AG10803 (cell line): ENCODE measurements at regions not wholly inside any gene's neighbourhood (a gene's known extent, or its start where the extent isn't known, plus 50 kb on each side); places are given as distances from the start of the nearest gene placed in this dataset.

Experiments
- DNase-seq: peaks from one replicate; pipeline ENCODE4 v3.0.0; 2010; ENCODE audit warnings: low read depth
- H3K4me3 ChIP-seq: 2 replicates; pipeline ENCODE4 v1.5.1; 2011; ENCODE audit warnings: mild to moderate bottlenecking, low read length, control low read depth
- TF ChIP-seq, protein P1 (sequence below): conservative IDR thresholded peaks from 2 replicates; pipeline ENCODE4 v1.5.1; 2011; ENCODE audit warnings: mild to moderate bottlenecking, low read length, control low read depth, inconsistent platforms

DNA sequence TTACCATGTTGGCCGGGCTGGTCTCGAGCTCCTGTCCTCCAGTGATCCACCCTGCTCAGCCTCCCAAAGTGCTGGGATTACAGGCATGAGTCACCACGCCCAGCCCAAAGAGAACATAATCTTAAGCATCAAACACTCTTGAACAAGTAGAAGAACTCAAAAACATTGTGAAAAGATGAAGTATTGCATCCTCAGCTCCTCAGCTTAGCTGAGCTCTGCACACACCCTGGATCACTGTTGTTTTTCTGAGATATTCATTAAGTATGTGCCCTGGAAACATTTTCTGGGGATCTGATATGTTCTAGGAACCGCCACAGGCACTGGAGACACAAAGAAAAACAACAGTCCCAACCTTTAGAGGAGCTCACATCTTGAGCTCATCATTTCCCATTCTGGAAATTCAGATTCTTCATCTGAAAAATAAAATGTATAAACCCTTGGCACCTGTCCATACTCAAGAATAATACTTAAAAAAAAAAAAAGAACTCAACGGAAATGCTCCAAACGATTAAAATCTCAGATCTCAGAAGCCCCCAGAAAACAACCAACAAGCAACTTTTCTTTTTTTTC, 62.2 kb upstream of the ZNF462 start:
- DNase-seq = peak; percentile 8
- TF ChIP-seq, protein P1, sequence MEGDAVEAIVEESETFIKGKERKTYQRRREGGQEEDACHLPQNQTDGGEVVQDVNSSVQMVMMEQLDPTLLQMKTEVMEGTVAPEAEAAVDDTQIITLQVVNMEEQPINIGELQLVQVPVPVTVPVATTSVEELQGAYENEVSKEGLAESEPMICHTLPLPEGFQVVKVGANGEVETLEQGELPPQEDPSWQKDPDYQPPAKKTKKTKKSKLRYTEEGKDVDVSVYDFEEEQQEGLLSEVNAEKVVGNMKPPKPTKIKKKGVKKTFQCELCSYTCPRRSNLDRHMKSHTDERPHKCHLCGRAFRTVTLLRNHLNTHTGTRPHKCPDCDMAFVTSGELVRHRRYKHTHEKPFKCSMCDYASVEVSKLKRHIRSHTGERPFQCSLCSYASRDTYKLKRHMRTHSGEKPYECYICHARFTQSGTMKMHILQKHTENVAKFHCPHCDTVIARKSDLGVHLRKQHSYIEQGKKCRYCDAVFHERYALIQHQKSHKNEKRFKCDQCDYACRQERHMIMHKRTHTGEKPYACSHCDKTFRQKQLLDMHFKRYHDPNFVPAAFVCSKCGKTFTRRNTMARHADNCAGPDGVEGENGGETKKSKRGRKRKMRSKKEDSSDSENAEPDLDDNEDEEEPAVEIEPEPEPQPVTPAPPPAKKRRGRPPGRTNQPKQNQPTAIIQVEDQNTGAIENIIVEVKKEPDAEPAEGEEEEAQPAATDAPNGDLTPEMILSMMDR = no peak
- H3K4me3 ChIP-seq = no peak overlapping the region

DNA sequence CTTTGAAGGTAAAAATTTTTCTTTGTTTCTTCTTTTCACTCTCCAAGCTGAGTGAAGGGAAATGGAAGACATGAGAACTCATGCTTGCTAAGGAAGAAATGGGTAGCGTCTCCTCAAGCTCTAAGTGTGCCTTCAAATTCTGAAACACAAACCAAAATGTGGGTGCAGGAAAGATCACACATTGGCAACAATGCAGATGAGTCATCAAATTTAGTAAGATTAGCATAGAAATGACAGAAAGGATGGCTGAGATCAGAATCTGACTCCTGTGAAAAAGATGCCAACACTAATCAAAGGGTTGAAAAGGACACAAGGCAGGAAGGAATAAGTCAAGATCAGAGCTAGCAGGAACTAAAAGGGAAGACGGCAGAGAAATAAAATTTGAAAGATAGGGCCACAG, 61.1 kb upstream of the ZNF462 start:
- TF ChIP-seq, protein P1 = no peak
- DNase-seq = no peak

More for the DNA sequence above, 61.1 kb upstream of the ZNF462 start:
- no peak overlapping the region for H3K4me3 ChIP-seq
